HG02981 (cell line): ENCODE measurements at regions not wholly inside any gene's neighbourhood (a gene's known extent, or its start where the extent isn't known, plus 50 kb on each side); places are given as distances from the start of the nearest gene placed in this dataset.

Experiments
- ATAC-seq: cut with Tn5 transposase; IDR thresholded peaks from one replicate; pipeline ENCODE4 v1.9.1; 2021; ENCODE audit warnings: mild to moderate bottlenecking, moderate library complexity; ENCODE audit not compliant: unreplicated experiment

DNA sequence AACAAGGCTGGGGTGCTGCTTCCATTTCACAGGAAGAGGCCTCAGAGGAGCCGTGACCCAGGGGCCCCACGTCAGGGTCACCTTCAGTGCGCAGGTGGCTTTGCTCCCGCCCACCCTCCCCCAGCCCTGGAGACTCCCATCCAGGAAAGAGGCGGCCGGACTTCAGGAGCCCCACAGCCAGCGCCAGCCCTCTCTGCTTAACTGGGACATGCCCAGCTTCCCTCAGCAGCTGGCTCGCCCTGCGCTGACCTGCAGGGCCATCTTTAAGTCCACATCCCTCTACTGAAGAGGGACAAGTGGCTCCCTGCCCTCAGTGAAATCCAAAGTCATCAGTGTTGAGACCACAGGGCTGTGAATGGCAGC lies 141.9 kb upstream of the PPP2R2D start:
- no peak for ATAC-seq

GRCh38 chr10:131759347-131759746 lies 141.5 kb upstream of the PPP2R2D start:
- ATAC-seq: no peak

DNA sequence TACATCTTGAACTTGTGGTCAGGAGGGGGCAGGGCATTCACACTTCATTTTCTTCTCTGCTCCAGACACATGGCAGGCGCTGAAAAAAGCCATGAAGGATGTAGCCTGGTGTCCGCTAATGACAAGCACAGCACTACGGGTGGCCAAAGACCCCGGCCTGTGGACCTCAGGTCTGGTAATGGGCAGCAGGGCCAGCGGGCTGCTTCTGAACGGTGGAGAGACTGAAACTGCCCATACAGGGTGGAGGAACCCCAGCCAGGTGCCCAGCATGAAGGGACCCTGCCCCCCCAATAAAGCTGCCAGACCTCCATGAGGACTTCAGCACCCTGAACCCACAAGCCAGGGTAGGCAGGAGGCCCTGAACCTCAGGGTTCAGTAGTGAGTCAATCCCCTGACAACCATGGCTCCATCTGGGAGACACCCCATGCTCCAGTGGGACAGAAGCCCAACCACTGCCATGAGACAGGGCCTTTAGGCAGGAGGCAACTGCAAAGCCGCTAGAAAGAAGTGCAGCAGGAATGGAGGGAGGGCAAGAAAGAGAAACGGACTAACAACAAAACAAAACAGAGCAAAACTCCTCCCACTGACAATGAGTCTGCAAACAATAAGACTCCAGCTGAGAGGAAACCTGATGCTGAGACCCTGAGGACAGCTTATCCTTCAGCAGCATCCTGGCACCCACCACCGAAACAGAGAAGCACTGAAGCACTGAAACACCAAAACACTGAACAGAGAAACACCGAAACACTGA lies 140.2 kb upstream of the PPP2R2D start:
- no peak for ATAC-seq

- no peak for ATAC-seq
These were observed 137.8 kb upstream of the PPP2R2D start for GRCh38 chr10:131762789-131763696.

DNA sequence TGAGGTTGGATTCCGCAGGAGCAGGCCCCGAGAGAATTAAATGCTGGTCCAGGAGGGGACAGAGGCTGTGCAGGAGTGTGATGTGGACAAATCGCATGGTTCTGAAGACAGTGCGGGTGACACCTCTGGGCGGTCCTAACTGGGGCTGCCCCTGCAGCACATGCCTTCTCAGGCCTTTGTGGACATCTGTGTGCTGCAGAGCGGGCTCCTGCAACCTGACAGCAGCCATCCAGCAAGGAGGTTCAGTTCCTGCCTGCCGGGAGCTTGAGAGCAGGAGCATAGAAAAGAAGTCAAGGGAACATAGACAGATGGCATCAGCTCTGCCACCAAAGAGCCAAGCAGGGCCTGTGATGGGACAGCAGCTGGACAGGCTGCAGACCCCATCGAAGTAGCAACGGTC lies 135.9 kb upstream of the PPP2R2D start:
- ATAC-seq: no peak

DNA sequence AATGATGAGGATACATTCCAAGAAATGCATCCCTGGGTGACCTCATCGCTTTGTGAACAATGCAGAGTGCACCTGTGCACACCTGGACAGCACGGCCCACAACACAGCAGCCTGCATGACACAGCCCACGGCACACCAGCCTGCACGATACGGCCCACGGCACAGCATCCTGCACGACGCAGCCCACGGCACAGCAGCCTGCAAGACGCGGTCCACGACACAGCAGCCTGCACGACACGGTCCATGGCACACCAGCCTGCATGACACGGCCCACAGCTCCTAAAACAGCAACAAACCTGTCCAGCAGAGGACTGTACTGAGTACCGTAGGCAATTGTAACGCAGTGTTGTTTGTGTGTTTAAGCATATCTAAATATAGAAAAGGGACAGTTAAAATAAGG lies 134.7 kb upstream of the PPP2R2D start:
- ATAC-seq: no peak

DNA sequence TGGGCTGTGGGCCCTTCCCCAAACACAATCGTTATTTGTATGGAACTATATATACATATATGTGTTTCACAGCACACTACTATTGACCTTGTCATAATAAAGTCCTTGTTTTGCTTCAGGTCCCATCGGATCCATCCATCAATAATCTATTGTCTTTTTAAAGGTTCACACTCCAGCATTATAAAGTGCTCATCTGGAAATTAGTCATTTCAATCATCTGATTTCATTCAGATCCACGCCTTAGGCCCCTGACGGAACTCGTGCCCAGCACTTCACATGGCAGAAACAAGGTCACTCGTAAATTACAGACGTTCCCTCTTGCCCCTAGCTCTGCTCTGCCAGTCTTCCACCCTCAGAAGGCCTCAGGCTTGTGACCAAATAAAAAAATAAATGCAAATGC lies 133.1 kb upstream of the PPP2R2D start:
- ATAC-seq: no peak

DNA sequence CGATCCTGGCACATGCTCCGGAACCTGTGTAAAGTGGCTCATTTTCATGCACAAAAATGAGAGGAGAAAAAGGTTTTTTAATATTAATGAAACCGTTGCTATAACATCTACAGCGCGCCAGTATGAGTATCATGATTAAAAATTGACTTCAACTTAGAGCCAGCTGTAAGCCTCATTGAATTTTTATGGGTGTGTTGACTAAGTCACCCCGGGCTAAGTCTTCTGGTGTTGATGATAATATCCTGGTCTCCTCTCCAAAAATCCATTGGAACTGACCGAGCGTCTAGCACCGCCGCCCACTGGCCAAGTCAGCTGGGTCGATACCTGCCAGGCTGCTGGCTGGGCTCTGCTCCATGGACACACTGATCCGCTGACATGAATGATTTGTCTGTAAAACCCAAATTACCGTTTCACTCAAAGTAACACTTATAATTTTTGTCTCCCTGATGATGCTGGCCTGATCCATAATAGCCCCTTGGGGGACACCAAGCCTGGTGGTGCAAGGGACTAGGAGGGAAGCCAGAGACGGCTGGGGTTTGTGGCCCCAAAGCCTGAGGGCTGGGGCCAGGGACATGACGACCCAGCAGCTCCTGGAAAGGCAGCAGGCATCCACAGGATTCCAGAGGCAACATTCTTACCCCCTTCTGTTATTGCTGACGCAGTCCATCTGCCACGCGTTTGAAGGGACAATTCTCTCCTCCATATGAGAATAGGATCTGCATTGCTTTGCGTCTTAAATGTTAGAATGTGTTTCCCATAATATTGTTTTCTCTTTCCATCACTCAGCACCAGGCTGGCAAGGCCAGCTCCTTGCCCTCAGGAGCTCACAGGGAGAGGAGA lies 131.0 kb upstream of the PPP2R2D start:
- no peak for ATAC-seq

GRCh38 chr10:131770946-131771633 lies 129.7 kb upstream of the PPP2R2D start:
- no peak for ATAC-seq

GRCh38 chr10:131771634-131772358 lies 129.0 kb upstream of the PPP2R2D start:
- no peak for ATAC-seq

DNA sequence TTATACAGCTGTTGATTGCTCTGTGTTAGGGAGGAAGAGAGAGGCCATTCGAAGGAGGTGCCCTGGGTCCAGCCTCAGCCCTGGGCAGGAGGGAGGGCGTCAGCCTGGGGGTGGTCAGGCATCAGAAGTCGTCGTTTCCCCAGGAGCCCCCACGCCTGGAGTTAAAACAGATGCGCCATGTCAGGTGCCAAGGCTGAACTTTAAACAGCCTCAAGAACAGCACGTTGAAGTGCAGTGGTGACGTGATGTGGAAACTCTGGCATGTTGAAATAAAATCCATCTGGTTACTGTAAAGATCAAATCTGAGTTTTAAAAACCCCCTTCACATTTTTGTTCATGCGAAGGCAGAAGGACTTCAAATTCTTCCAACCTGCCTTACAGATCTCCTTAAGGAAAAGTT lies 128.4 kb upstream of the PPP2R2D start:
- ATAC-seq: no peak

GRCh38 chr10:131773370-131774343 lies 127.2 kb upstream of the PPP2R2D start:
- no peak for ATAC-seq

GRCh38 chr10:131774681-131775085 lies 126.1 kb upstream of the PPP2R2D start:
- ATAC-seq: no peak

GRCh38 chr10:131775433-131775832 lies 125.4 kb upstream of the PPP2R2D start:
- ATAC-seq: no peak

GRCh38 chr10:131775833-131776232 lies 125.0 kb upstream of the PPP2R2D start:
- ATAC-seq: no peak

DNA sequence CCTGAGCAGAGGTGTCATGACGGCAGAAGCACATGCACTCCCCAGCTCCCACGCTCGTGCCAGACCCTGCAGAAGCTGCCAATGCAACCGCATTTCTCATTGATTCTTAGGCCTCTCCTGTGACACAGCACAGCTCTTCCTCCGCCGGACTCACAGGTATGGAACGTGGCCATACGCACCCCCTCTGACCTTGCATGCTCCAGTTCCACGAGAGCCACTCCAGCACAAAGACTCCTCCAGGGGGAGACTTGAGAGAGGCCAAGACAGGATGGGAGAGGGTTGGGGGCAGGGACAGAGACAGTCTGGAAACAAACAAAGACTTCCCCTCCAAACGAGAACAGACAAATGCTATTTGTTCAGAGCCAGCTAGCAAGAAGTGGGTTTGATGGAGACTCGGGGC lies 124.3 kb upstream of the PPP2R2D start:
- ATAC-seq: no peak

DNA sequence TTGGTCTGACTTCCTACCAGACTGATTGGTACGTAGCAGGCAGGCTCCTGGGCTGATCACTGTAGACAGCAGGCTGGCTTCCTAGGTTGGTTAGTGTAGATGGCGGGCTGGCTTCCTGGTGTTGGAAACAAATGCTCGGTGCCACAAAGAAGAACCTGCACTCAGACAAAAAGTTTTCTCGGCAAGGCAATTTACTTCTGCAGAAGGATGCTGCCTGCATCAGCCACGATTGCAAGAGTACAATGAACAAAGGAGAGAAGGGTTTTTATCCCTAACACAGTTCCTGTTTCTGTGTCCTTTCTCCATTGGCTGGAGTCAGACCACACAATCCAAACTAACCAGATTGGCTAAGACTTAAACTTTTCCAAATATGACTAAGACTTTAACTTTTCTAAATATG lies 123.6 kb upstream of the PPP2R2D start:
- ATAC-seq: no peak

GRCh38 chr10:131777921-131778320 lies 122.9 kb upstream of the PPP2R2D start:
- no peak for ATAC-seq

- ATAC-seq: no peak
These were observed 122.4 kb upstream of the PPP2R2D start for GRCh38 chr10:131778385-131778784.
